HEK293 (cell line): ENCODE measurements at regions not wholly inside any gene's neighbourhood (a gene's known extent, or its start where the extent isn't known, plus 50 kb on each side); places are given as distances from the start of the nearest gene placed in this dataset.

Experiments used
- CTCF ChIA-PET: fragments of 350-600 bp; formaldehyde crosslinking; extraction: SDS; loops from one replicate; lab custom pipeline; 2021; ENCODE audit warnings: antibody characterized with exemption; lab: Yijun Ruan, JAX
- POLR2A ChIA-PET: fragments of 300-600 bp; formaldehyde crosslinking; extraction: SDS; loops from one replicate; lab custom pipeline; 2020; ENCODE audit warnings: antibody characterized with exemption, inconsistent platforms; lab: Yijun Ruan, JAX
- H3K27ac ChIP-seq: fragments of 200-500 bp; sonication (Bioruptor generic); 2 replicates; pipeline ENCODE4 v1.5.1; 2014; ENCODE audit warnings: low read depth, low read length, control low read depth, inconsistent platforms; ENCODE audit errors: extremely low read depth
- H3K36me3 ChIP-seq, 2 experiments: fragments of 200-500 bp in 1 of 2; sonication (Bioruptor generic) in 1 of 2; 1 replicate in 1 of 2; 2 replicates in 1 of 2; pipeline ENCODE4 v1.5.1; 2014 to 2017; ENCODE audit warnings: inconsistent platforms in 2 of 2, low read length in 2 of 2; ENCODE audit not compliant: control insufficient read depth in 2 of 2, insufficient read depth in 1 of 2
- H3K4me1 ChIP-seq: fragments of 200-500 bp; sonication (Bioruptor generic); 2 replicates; pipeline ENCODE4 v1.5.1; 2014; ENCODE audit warnings: mild to moderate bottlenecking, low read length, inconsistent platforms; ENCODE audit not compliant: control insufficient read depth, insufficient read depth
- H3K4me3 ChIP-seq: 2 replicates; pipeline ENCODE4 v1.5.1; 2011; ENCODE audit warnings: low read depth, mild to moderate bottlenecking, control low read depth, low read length, moderate library complexity
- H3K9me3 ChIP-seq: fragments of 200-500 bp; sonication (Bioruptor generic); 2 replicates; pipeline ENCODE4 v1.5.1; 2014; ENCODE audit warnings: low read depth, low read length, inconsistent platforms; ENCODE audit not compliant: control insufficient read depth, insufficient read depth
- EGR2 ChIP-seq: fragments of 450-650 bp; formaldehyde crosslinking; IDR thresholded peaks from 2 replicates; pipeline ENCODE4 v1.5.1; 2016; ENCODE audit warnings: low read depth, missing biosample characterization, missing genetic modification characterization
- HOXA7 ChIP-seq: sonication (generic); formaldehyde crosslinking; IDR thresholded peaks from 2 replicates; pipeline ENCODE4 v1.8.1; 2022; ENCODE audit warnings: missing genetic modification reagents, borderline replicate concordance
- ZBTB1 ChIP-seq: fragments of 450-650 bp; formaldehyde crosslinking; IDR thresholded peaks from 2 replicates; pipeline ENCODE4 v1.5.1; 2016; ENCODE audit warnings: missing biosample characterization, missing genetic modification characterization
- ZBTB17 ChIP-seq: fragments of 450-650 bp; formaldehyde crosslinking; IDR thresholded peaks from 2 replicates; pipeline ENCODE4 v1.5.1; 2016; ENCODE audit warnings: missing biosample characterization, missing genetic modification characterization
- ZNF146 ChIP-seq: fragments of 450-650 bp; formaldehyde crosslinking; IDR thresholded peaks from 2 replicates; pipeline ENCODE4 v1.5.1; 2016; ENCODE audit warnings: missing biosample characterization, missing genetic modification characterization
- ZNF175 ChIP-seq: fragments of 450-650 bp; formaldehyde crosslinking; IDR thresholded peaks from 2 replicates; pipeline ENCODE4 v1.5.1; 2016; ENCODE audit warnings: missing biosample characterization, missing genetic modification characterization
- ZNF239 ChIP-seq: fragments of 450-650 bp; formaldehyde crosslinking; IDR thresholded peaks from 2 replicates; pipeline ENCODE4 v1.5.1; 2016; ENCODE audit warnings: missing biosample characterization, missing genetic modification characterization
- ZNF404 ChIP-seq: fragments of 450-650 bp; formaldehyde crosslinking; IDR thresholded peaks from 2 replicates; pipeline ENCODE4 v1.5.1; 2017; ENCODE audit warnings: missing biosample characterization, missing genetic modification characterization
- ZNF623 ChIP-seq: fragments of 450-650 bp; formaldehyde crosslinking; IDR thresholded peaks from 2 replicates; pipeline ENCODE4 v1.5.1; 2016; ENCODE audit warnings: missing biosample characterization, missing genetic modification characterization
- ZNF677 ChIP-seq: fragments of 450-650 bp; IDR thresholded peaks from 2 replicates; pipeline ENCODE4 v1.5.0; 2018; ENCODE audit warnings: missing biosample characterization, mild to moderate bottlenecking, missing genetic modification characterization, moderate library complexity
- TF ChIP-seq, protein P1 (sequence below): fragments of 450-650 bp; formaldehyde crosslinking; IDR thresholded peaks from 2 replicates; pipeline ENCODE4 v1.5.1; 2016; ENCODE audit warnings: missing biosample characterization, missing genetic modification characterization
- TF ChIP-seq, protein P2 (sequence below): fragments of 450-650 bp; formaldehyde crosslinking; conservative IDR thresholded peaks from 2 replicates; pipeline ENCODE4 v1.5.1; 2016; ENCODE audit warnings: low read depth, missing biosample characterization, missing genetic modification characterization
- TF ChIP-seq, protein P3 (sequence below): fragments of 450-650 bp; formaldehyde crosslinking; IDR thresholded peaks from 2 replicates; pipeline ENCODE4 v1.5.1; 2016; ENCODE audit warnings: missing biosample characterization, missing genetic modification characterization
- TF ChIP-seq, protein P4 (sequence below): fragments of 450-650 bp; formaldehyde crosslinking; IDR thresholded peaks from 2 replicates; pipeline ENCODE4 v1.5.1; 2016; ENCODE audit warnings: missing biosample characterization, missing genetic modification characterization, low read depth
- TF ChIP-seq, protein P5 (sequence below): fragments of 450-650 bp; IDR thresholded peaks from 2 replicates; pipeline ENCODE4 v1.5.1; 2018; ENCODE audit warnings: missing biosample characterization, mild to moderate bottlenecking, missing genetic modification characterization

DNA sequence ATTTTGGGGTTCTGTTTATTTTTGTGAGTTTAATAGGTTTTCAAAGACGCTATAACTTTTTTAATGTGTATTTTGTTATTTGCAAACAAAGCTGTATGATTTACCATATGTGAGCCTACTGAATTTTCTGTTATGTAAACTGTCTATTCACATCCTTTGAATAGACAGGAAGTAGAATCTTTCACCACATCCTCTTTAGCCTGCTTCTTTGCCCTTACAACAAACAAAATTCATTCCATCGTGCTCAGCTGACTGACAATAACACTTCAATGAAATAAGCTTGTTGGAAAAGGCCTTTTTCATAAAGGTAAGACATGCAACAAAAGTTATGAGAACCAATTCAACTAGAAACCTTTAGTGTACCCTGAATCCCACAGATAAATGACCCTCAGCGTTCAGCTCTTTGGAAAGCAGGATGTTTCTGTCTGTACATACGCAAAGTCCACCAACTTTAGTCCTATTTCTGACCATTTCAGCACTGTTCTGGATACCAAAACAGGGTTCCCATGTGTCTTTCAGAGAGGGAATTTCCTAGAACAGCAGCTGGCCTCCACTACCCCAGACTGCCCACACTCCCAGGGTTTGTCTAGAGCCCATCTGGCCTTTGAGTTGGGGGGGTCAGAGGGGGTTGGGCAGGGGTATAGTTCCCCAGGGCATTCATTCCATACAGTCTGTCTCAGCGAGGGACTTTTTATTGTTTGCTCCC, 71.3 kb downstream of the DUSP6 start:
- Histone ChIP-seq H3K9me3 (no peaks in the 10 kb centered on the region), H3K4me3 (no peak overlapping the region), H3K36me3 (no peaks in the 10 kb centered on the region), H3K4me1 (no peaks in the 10 kb centered on the region)
- POLR2A ChIA-PET = no interaction called here
- TF ChIP-seq, protein P1, sequence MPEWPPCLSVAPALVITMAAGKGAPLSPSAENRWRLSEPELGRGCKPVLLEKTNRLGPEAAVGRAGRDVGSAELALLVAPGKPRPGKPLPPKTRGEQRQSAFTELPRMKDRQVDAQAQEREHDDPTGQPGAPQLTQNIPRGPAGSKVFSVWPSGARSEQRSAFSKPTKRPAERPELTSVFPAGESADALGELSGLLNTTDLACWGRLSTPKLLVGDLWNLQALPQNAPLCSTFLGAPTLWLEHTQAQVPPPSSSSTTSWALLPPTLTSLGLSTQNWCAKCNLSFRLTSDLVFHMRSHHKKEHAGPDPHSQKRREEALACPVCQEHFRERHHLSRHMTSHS (tag by site-specific recombination) = no peak
- TF ChIP-seq ZBTB17 (no peak), ZNF677 (tag by site-specific recombination) (no peak), EGR2 (tag by site-specific recombination) (no peak), ZNF623 (tag by site-specific recombination) (no peak), ZNF239 (tag by site-specific recombination) (no peak), ZNF404 (tag by site-specific recombination) (no peak), ZNF175 (no peak), ZBTB1 (tag by site-specific recombination) (no peak)
- TF ChIP-seq, protein P2, sequence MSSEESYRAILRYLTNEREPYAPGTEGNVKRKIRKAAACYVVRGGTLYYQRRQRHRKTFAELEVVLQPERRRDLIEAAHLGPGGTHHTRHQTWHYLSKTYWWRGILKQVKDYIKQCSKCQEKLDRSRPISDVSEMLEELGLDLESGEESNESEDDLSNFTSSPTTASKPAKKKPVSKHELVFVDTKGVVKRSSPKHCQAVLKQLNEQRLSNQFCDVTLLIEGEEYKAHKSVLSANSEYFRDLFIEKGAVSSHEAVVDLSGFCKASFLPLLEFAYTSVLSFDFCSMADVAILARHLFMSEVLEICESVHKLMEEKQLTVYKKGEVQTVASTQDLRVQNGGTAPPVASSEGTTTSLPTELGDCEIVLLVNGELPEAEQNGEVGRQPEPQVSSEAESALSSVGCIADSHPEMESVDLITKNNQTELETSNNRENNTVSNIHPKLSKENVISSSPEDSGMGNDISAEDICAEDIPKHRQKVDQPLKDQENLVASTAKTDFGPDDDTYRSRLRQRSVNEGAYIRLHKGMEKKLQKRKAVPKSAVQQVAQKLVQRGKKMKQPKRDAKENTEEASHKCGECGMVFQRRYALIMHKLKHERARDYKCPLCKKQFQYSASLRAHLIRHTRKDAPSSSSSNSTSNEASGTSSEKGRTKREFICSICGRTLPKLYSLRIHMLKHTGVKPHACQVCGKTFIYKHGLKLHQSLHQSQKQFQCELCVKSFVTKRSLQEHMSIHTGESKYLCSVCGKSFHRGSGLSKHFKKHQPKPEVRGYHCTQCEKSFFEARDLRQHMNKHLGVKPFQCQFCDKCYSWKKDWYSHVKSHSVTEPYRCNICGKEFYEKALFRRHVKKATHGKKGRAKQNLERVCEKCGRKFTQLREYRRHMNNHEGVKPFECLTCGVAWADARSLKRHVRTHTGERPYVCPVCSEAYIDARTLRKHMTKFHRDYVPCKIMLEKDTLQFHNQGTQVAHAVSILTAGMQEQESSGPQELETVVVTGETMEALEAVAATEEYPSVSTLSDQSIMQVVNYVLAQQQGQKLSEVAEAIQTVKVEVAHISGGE (tag by site-specific recombination) = no peak
- TF ChIP-seq, protein P3, sequence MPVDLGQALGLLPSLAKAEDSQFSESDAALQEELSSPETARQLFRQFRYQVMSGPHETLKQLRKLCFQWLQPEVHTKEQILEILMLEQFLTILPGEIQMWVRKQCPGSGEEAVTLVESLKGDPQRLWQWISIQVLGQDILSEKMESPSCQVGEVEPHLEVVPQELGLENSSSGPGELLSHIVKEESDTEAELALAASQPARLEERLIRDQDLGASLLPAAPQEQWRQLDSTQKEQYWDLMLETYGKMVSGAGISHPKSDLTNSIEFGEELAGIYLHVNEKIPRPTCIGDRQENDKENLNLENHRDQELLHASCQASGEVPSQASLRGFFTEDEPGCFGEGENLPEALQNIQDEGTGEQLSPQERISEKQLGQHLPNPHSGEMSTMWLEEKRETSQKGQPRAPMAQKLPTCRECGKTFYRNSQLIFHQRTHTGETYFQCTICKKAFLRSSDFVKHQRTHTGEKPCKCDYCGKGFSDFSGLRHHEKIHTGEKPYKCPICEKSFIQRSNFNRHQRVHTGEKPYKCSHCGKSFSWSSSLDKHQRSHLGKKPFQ (tag by site-specific recombination) = no peak
- TF ChIP-seq, protein P4, sequence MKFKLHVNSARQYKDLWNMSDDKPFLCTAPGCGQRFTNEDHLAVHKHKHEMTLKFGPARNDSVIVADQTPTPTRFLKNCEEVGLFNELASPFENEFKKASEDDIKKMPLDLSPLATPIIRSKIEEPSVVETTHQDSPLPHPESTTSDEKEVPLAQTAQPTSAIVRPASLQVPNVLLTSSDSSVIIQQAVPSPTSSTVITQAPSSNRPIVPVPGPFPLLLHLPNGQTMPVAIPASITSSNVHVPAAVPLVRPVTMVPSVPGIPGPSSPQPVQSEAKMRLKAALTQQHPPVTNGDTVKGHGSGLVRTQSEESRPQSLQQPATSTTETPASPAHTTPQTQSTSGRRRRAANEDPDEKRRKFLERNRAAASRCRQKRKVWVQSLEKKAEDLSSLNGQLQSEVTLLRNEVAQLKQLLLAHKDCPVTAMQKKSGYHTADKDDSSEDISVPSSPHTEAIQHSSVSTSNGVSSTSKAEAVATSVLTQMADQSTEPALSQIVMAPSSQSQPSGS (tag by site-specific recombination) = no peak
- TF ChIP-seq, protein P5, sequence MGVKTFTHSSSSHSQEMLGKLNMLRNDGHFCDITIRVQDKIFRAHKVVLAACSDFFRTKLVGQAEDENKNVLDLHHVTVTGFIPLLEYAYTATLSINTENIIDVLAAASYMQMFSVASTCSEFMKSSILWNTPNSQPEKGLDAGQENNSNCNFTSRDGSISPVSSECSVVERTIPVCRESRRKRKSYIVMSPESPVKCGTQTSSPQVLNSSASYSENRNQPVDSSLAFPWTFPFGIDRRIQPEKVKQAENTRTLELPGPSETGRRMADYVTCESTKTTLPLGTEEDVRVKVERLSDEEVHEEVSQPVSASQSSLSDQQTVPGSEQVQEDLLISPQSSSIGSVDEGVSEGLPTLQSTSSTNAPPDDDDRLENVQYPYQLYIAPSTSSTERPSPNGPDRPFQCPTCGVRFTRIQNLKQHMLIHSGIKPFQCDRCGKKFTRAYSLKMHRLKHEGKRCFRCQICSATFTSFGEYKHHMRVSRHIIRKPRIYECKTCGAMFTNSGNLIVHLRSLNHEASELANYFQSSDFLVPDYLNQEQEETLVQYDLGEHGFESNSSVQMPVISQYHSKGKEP = no peak
- TF ChIP-seq, all 188 proteins: peak for 0
- CTCF ChIA-PET = no interaction called here
- no peak overlapping the region for H3K27ac ChIP-seq

DNA sequence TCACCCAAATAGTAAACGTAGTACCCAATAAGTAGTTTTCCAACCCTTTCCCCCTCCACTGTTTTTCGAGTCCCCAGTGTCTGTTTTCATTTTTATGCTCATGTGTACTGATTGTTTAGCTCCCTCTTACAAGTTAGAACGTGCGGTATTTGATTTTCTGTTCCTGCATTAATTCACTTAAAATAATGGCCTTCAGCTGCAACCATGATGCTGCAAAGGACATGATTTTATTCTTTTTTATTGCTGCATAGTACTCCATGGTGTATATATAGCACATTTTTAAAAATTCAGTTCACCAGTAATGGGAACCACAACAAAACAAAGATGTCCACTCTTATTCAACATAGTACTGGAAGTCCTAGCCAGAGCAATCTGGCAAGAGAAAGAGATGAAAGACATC, 72.8 kb downstream of the DUSP6 start:
- TF ChIP-seq HOXA7 (no peak), ZNF146 (tag by site-specific recombination) (0 out of 2 replicates have a peak, but pooled peaks have one; percentile 27)
- H3K4me1 ChIP-seq = no peaks in the 10 kb centered on the region
- CTCF ChIA-PET = no interaction called here
- no peak overlapping the region for H3K27ac ChIP-seq
- no peaks in the 10 kb centered on the region for H3K9me3 ChIP-seq
- no peak overlapping the region for H3K4me3 ChIP-seq
- POLR2A ChIA-PET = no interaction called here
- H3K36me3 ChIP-seq = no peaks in the 10 kb centered on the region
